ENCODE measurements at regions not wholly inside any gene's neighbourhood (a gene's known extent, or its start where the extent isn't known, plus 50 kb on each side); places are given as distances from the start of the nearest gene placed in this dataset.

GRCh38 chr18:65607161-65607560 is 143.7 kb upstream of the CDH7 start:
- TF ChIP-seq CTCF (IDR thresholded peaks at IDR 0.05; ENCODE audit: borderline replicate concordance, extremely low read depth, low read length, poor library complexity, severe bottlenecking) (no peak), EZH2 (IDR thresholded peaks at IDR 0.05; ENCODE audit: borderline replicate concordance, low read depth, low read length, severe bottlenecking) (no peak)

Measured in DND-41 (cell line).